ENCODE measurements at regions not wholly inside any gene's neighbourhood (a gene's known extent, or its start where the extent isn't known, plus 50 kb on each side); places are given as distances from the start of the nearest gene placed in this dataset.

GRCh38 chr18:78169174-78169864, 810.3 kb upstream of the SALL3 start:
- DNase-seq: no peak

- DNase-seq: no peak
Measured at GRCh38 chr18:78171954-78172353, 807.7 kb upstream of the SALL3 start.

GRCh38 chr18:78174737-78175136, 804.9 kb upstream of the SALL3 start:
- DNase-seq: no peak

DNA sequence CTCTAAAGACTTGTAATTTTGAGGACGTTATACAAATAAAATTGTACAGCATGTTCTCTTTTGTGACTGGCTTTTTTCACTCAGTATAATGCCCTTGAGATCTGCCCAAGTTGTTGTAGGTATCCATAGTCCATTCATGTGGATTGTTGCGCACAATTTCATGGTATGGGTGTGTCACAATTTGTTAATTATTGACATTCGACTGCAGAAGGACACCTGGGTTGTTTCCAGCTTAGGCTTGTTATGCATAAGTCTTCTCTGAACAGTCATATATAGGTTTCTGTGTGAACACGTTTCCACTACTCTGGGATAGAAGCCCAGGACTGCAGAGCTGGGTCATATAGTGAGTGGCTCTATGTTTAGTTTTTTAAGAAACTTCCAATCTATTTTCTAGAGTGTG, 800.8 kb upstream of the SALL3 start:
- no peak for DNase-seq

- DNase-seq: no peak
Measured at GRCh38 chr18:78180741-78181140, 798.9 kb upstream of the SALL3 start.

GRCh38 chr18:78183815-78184214, 795.8 kb upstream of the SALL3 start:
- DNase-seq: no peak

GRCh38 chr18:78191276-78191675, 788.3 kb upstream of the SALL3 start:
- DNase-seq: no peak

- DNase-seq: peak; percentile 55
Measured at GRCh38 chr18:78192054-78192453, 787.6 kb upstream of the SALL3 start.

GRCh38 chr18:78196280-78196679, 783.3 kb upstream of the SALL3 start:
- DNase-seq: no peak

- no peak for DNase-seq
Measured at GRCh38 chr18:78199002-78199401, 780.6 kb upstream of the SALL3 start.

DNA sequence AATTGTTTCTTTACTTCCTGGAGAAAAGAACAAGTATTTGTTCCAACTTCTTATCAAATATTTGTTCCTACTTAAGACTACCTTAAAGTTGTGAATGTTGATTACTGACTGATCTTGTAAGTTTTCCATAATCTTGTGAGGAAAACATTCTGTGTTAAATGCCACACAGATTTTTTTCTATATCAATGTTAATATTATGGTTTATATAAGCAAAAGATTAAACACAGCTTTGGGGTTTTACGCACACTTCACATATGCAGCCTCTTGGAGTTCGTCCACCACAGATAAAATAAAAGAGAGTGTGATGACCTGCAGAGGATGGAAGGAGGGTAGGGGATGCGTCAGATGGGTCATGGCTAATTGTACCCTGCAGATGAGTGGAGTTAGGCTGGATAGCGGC, 780.0 kb upstream of the SALL3 start:
- no peak for DNase-seq

DNA sequence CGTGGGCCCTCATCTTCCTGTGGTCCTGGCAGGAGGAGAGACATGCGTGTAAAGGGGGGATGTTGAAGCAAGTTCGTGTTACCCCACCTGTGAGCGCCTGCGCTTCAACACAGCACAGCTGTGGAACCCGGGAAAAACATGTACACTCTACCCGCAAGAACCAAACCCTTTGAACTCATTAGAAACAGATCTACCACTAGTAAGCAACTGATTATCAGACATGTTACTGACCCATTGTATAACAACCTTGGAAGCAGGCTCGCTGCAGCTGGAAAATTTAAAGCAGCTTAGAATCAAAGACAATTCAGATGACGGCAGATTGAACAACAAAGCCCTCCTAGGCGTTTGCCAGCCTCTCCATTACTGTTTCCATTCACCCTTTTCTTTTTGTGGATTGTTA, 771.7 kb upstream of the SALL3 start:
- DNase-seq: no peak

GRCh38 chr18:78208461-78208860, 771.2 kb upstream of the SALL3 start:
- no peak for DNase-seq

GRCh38 chr18:78213361-78213994, 766.1 kb upstream of the SALL3 start:
- no peak for DNase-seq

GRCh38 chr18:78221496-78221895, 758.1 kb upstream of the SALL3 start:
- no peak for DNase-seq

GRCh38 chr18:78228974-78229373, 750.6 kb upstream of the SALL3 start:
- DNase-seq: no peak

DNA sequence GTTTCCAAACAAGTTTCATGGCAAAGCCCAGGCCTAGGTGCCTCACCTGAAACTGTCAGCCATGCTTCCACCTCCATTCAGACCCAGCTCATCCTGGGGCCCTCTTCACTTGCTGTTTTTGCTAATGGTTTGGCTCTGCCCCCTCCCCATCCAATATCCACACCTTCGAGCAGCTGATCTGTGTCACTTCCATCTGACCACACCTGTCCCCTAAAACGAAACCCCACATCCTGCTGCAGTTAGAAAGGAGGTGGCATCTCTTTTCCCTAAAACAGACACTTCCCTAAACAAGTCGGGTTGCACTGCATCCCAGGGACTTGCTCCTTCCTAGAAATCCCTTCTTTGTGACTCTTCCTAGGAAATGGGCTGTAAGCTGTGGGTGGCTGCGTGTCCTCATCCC, 748.7 kb upstream of the SALL3 start:
- DNase-seq: no peak

GRCh38 chr18:78232196-78232595, 747.4 kb upstream of the SALL3 start:
- no peak for DNase-seq

DNA sequence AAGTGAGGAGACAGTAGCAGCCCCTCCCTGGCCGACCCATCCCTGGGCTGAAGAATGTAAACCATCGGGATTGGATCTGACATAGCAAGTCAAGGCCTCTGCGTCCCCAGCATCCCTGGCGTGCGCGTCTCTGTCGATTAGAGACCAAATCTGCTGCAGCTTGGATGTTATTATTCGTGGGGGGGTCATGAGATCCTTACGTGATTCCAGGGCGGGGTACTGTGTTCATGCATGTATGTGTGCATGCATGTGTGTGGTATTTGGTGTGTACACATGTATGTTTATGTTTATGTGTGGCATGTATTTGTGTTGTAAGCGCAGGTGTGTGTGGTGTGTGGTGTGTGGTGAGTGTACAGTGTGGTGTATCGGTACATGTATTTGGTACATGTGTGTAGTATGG, 741.8 kb upstream of the SALL3 start:
- no peak for DNase-seq

GRCh38 chr18:78238404-78239089, 741.1 kb upstream of the SALL3 start:
- no peak for DNase-seq

- no peak for DNase-seq
Measured at GRCh38 chr18:78239090-78239457, 740.5 kb upstream of the SALL3 start.

DNA sequence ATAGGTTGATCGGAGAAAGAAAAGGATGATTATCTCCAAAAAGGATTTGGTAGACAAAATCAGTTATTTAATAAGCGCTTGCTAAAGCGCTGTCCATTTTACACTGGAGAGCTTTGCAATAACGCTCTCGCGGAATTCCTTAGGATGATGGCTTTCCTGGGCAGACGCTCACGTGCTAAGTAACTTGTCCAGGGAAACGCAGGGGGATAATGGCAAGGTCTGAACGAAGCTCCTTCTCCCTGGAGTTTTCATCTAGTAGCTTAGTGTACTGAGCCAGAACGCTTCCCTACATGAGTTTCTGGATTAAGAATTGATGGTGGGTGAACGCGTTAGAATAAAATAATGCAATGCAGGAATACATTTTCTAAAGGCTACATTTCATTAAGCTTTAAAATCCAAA, 739.5 kb upstream of the SALL3 start:
- DNase-seq: no peak

DNA sequence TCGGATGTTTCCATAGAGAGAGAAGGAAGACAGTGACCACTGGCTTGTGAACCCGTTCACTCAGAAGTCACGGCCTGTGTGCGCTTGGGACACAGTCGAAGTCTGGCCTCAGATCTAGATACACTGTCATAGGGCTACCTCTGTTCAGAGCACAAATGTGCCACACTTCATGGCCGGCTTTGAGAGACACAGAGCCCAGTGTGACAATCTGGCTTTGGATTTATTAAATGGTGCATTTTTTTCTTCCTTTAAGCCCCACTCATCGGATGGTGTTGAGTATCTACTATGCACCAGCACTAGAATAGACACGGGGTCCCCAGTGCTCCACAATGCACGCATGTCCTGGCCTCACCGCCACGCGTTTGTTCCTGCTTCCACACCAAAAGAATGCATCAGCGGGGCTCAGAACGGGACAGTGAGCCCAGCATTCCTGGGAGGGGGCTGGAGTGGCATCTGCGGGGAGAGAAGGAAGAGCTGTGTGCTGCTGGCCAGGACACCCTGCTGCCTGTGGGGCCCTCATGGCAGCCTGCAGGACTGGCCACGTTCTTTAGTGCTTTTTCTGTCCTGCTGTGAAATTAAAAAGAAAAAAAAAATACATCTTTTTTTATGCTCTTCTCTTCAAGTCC, 738.9 kb upstream of the SALL3 start:
- no peak for DNase-seq

All from SHP77 treated with DMSO at 0.1 percent for 48 hours (cell line).